ENCODE measurements at regions not wholly inside any gene's neighbourhood (a gene's known extent, or its start where the extent isn't known, plus 50 kb on each side); places are given as distances from the start of the nearest gene placed in this dataset.

DNA sequence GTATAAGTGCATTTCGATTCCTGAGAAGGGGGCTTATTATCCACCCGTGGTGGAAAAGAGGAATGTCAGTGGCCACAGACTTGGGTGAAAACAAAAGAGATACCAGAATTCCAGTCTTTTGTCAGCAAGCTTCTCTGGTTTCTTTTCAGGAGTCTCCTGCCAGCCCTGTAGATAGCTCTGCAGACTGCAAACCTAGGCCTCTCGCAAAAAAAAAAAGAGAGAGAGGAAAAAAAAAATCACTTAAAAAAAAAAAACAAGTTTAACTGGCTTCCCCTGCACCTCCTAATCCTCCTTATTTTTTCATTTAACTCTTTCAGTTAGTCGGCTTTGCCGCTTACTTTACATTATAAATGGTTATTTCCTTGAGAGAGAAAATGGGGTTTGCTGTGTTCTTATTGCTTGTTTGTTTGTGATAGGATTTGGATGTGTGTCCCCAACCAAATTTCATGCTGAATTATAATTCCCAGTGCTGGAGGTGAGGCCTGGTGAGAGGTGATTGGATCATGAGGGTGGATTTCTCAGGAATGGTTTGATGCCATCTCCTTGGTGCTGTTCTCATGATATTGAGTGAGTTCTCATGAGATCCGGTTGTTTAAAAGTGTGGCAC is 170.0 kb downstream of the BCL11B start:
- FAIRE-seq (no peak), DNase-seq (ENCODE audit: insufficient read length, low spot score) (no peak)
- TF ChIP-seq, protein P1, sequence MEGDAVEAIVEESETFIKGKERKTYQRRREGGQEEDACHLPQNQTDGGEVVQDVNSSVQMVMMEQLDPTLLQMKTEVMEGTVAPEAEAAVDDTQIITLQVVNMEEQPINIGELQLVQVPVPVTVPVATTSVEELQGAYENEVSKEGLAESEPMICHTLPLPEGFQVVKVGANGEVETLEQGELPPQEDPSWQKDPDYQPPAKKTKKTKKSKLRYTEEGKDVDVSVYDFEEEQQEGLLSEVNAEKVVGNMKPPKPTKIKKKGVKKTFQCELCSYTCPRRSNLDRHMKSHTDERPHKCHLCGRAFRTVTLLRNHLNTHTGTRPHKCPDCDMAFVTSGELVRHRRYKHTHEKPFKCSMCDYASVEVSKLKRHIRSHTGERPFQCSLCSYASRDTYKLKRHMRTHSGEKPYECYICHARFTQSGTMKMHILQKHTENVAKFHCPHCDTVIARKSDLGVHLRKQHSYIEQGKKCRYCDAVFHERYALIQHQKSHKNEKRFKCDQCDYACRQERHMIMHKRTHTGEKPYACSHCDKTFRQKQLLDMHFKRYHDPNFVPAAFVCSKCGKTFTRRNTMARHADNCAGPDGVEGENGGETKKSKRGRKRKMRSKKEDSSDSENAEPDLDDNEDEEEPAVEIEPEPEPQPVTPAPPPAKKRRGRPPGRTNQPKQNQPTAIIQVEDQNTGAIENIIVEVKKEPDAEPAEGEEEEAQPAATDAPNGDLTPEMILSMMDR (IDR thresholded peaks at IDR 0.05; ENCODE audit: insufficient read depth, missing control alignments): no peak

DNA sequence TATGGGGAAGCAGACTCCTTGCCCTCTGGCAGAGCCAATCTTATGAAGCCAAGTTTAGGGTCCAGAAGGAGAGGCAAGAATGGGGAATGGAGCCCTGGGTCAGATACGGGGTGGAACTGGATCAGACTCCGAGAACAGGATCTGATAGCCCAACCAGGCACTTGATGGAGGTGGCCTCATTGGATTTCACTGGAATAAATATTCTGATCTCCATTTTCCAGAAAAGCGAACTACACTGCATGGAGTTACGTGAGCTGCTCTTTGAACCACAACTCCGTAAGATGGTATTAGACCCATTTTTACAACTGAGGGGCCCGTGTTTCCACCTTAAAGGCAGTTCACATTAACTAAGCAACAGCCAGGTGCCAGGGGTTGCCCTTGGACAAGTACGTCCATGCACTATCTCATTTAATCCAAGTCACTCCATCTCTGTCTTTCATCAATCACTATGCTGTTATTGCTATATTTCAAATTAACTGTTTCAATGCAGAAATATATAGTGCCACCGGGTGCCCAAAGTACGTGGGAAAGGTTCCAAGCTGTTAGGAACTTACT is 155.2 kb downstream of the BCL11B start:
- DNase-seq (ENCODE audit: insufficient read length, low spot score) (no peak), FAIRE-seq (no peak)

DNA sequence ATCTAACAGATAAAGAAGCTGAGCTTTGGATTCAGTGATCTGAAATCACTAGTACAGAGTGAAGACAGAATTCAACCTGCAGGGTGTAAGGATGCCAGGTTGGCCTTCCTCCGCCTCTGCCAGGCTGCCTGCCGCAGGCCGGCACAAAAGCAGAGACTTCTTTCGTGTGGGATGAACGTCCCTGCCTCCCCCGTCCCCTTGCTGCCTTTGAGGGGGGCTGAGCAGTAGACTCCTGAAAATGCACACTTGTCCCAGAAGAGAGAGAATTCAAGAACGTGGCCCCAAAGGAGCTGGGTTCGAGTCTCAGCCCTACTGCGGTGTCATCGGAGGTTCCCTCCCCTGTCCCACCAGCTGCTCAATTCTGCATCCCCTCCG is 154.3 kb downstream of the BCL11B start:
- DNase-seq (ENCODE audit: insufficient read length, low spot score) (no peak), FAIRE-seq (no peak)
- TF ChIP-seq, protein P1 (IDR thresholded peaks at IDR 0.05; ENCODE audit: insufficient read depth, missing control alignments): no peak

More for the DNA sequence above, 155.2 kb downstream of the BCL11B start:
- TF ChIP-seq, protein P1 (IDR thresholded peaks at IDR 0.05; ENCODE audit: insufficient read depth, missing control alignments): no peak

DNA sequence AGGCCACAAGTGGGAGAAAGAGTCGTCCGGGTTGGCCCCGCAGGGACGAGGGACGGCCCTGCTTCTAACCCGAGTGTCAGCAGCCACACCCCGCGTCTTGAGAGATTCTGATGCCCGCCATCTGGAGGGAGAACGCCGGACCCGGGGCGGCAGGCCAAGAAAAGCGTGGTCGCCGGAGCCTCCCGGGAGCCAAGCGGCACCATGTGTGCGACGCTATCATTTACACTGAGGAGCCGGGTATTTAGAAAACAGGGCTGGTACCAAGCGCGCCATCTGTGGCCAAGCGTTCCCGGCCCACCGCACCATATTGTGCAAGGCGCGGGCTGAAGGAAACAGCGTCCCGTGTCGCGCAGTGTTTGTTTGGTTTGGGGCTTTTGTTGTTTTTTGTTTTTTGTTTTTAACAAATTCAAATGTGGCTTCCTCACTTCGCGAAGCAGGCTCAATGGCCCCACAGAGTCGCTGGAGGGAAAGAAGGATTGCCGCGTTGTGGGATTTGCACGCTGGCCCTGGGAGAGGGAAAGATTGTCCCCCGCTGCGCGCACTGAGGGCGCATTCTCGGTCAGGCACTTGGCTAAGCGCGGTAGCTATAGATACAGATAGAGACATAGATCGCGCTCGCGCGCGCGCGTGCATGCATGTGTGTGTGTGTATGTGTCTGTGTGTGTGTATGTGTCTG is 153.8 kb downstream of the BCL11B start:
- DNase-seq (ENCODE audit: insufficient read length, low spot score) (no peak), FAIRE-seq (no peak)
- TF ChIP-seq, protein P1 (IDR thresholded peaks at IDR 0.05; ENCODE audit: insufficient read depth, missing control alignments): peak; percentile 27

DNA sequence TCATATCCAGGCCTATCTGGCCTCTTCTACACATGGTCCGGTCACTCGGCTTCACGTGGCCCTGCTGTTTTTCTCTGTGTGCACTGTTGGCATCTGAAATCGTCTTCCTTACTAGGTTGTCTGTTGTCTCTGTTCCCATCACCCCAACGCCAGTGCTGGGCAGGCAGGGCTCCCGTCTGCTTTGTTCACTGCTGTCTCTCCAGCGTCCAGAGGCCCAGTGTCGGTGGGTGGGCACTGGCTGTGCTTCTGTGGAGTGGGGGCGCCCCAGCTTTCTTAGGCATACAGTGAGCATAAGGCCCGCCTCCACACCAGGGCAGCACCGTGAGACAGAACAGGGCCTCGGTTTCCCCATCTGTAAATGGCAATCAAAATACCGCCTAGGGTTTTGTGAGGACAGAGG is 153.1 kb downstream of the BCL11B start:
- FAIRE-seq (no peak), DNase-seq (ENCODE audit: insufficient read length, low spot score) (no peak)

More for the DNA sequence above, 153.1 kb downstream of the BCL11B start:
- TF ChIP-seq, protein P1 (IDR thresholded peaks at IDR 0.05; ENCODE audit: insufficient read depth, missing control alignments): no peak
